ENCODE measurements at regions not wholly inside any gene's neighbourhood (a gene's known extent, or its start where the extent isn't known, plus 50 kb on each side); places are given as distances from the start of the nearest gene placed in this dataset.

DNA sequence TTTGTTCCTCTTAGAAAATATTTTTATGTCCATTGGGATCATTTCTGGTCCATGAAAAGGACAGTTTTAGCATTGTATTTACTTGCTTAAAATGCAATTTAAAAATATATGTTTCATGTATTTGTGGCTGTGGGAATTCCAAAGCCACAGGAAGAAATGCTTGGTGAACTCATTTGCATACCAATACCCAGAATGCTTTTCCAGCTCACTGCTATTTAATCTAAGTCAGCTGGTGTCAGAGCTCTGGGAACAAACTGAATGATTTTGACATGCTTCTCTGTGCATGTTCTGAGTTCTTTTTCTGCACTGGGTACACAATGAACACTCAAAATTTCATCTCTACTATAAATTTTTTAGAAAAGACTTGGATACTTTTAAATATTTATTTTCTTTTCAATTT, 482.8 kb upstream of the ARRDC3 start:
- ATAC-seq (no peak), DNase-seq (no peak)
- Histone ChIP-seq H3K9me3 (no peaks in the 10 kb centered on the region), H3K4me1 (ENCODE audit: low read depth) (no peaks in the 10 kb centered on the region), H3K4me3 (no peak overlapping the region), H3K36me3 (ENCODE audit: low read depth) (no peaks in the 10 kb centered on the region)
- intact Hi-C loops (cut with DNase I, micrococcal nuclease) = no loop called here
- TF ChIP-seq, protein P1, sequence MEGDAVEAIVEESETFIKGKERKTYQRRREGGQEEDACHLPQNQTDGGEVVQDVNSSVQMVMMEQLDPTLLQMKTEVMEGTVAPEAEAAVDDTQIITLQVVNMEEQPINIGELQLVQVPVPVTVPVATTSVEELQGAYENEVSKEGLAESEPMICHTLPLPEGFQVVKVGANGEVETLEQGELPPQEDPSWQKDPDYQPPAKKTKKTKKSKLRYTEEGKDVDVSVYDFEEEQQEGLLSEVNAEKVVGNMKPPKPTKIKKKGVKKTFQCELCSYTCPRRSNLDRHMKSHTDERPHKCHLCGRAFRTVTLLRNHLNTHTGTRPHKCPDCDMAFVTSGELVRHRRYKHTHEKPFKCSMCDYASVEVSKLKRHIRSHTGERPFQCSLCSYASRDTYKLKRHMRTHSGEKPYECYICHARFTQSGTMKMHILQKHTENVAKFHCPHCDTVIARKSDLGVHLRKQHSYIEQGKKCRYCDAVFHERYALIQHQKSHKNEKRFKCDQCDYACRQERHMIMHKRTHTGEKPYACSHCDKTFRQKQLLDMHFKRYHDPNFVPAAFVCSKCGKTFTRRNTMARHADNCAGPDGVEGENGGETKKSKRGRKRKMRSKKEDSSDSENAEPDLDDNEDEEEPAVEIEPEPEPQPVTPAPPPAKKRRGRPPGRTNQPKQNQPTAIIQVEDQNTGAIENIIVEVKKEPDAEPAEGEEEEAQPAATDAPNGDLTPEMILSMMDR (IDR thresholded peaks at IDR 0.05) = no peak

DNA sequence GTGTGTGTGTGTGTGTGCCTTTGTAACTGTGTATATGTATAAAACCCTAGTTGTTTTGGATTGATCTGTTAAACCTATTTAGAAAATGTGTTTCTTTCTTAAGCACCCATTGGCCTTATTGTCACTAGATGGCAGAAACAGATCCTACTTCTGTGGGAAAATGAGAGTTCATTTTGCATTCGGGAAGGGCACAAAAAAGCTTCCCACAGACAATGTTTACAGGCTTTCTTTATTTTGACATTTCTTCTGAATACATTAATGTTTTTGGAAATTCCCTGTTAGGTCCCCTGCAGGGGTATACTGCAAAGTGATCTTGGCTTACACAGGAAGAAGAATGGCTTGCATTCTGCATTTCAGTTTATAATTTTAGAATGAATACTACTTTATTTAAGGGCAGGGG, 481.8 kb upstream of the ARRDC3 start:
- DNase-seq = no peak
- no peaks in the 10 kb centered on the region for H3K9me3 ChIP-seq
- intact Hi-C loops (cut with DNase I, micrococcal nuclease) = no loop called here
- no peaks in the 10 kb centered on the region for H3K36me3 ChIP-seq (ENCODE audit: low read depth)
- no peak for ATAC-seq
- H3K4me1 ChIP-seq (ENCODE audit: low read depth) = no peaks in the 10 kb centered on the region
- no peak overlapping the region for H3K4me3 ChIP-seq
- TF ChIP-seq, protein P1 (IDR thresholded peaks at IDR 0.05) = no peak

DNA sequence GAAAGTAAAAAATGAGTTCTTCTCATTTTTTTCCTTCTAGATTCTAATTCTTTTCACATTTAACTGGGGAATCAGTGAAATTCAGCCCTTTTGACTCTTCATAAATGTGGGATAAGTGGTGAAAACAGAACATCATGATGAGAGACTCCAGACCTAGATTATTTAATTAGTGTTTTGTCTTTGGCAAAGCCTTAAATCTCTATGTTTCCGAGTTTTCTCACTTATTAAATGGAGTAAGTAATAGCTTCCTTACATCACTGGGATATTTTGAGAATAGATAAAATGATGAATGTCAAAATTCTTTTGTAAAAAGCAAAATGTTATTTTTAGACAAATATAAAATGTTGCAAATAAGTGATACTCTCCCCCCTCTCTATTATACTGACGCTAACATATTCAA, 468.6 kb upstream of the ARRDC3 start:
- H3K4me3 ChIP-seq = no peak overlapping the region
- no peaks in the 10 kb centered on the region for H3K4me1 ChIP-seq (ENCODE audit: low read depth)
- ATAC-seq (no peak), DNase-seq (no peak)
- H3K9me3 ChIP-seq = no peaks in the 10 kb centered on the region
- H3K36me3 ChIP-seq (ENCODE audit: low read depth) = no peaks in the 10 kb centered on the region
- intact Hi-C loops (cut with DNase I, micrococcal nuclease) = no loop called here
- TF ChIP-seq, protein P1 (IDR thresholded peaks at IDR 0.05) = no peak

DNA sequence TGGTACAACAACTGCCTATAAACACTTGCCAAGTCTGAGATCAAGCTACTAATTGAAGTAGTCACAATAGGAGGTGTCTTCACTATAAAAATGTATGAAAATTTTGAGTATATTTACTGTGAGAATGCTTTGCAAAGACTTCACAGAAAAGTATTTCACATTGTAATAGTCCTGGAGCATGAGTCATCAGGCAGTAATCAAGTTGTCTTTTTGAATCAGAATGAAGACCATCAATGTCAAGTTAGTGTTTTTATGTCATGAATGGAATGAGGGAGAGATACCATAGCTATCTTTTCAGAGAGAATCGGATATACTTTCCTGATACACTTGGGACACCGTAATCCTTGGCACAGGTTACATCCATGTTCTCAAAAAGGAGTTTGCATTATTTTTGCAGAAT, 466.9 kb upstream of the ARRDC3 start:
- no peak for DNase-seq
- intact Hi-C loops (cut with DNase I, micrococcal nuclease) = no loop called here
- Histone ChIP-seq H3K4me3 (no peak overlapping the region), H3K9me3 (no peaks in the 10 kb centered on the region), H3K4me1 (ENCODE audit: low read depth) (no peaks in the 10 kb centered on the region), H3K36me3 (ENCODE audit: low read depth) (no peaks in the 10 kb centered on the region)
- TF ChIP-seq, protein P1 (IDR thresholded peaks at IDR 0.05) = no peak
- no peak for ATAC-seq

DNA sequence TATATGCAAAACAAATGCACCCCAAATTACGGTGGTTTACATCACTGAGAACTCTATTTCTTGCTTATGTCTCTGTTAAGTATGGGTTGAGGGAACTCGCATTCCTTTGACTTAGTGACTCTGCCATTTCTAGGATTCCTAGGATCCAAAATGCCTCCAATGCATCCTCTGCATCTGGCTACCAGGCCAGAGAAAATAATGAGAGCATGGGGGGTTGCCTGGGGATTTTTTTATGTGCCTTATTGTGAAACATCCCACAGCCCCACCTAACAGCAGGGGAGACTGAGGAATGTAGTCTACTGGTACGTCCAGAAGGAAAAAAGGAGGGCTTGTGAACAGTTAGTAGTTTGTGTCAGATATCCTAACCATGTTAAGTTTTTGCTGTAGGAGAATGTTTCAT, 466.0 kb upstream of the ARRDC3 start:
- DNase-seq (no peak), ATAC-seq (no peak)
- intact Hi-C loops (cut with DNase I, micrococcal nuclease) = no loop called here
- H3K9me3 ChIP-seq = no peaks in the 10 kb centered on the region
- no peaks in the 10 kb centered on the region for H3K4me1 ChIP-seq (ENCODE audit: low read depth)
- TF ChIP-seq, protein P1 (IDR thresholded peaks at IDR 0.05) = no peak
- no peaks in the 10 kb centered on the region for H3K36me3 ChIP-seq (ENCODE audit: low read depth)
- no peak overlapping the region for H3K4me3 ChIP-seq

DNA sequence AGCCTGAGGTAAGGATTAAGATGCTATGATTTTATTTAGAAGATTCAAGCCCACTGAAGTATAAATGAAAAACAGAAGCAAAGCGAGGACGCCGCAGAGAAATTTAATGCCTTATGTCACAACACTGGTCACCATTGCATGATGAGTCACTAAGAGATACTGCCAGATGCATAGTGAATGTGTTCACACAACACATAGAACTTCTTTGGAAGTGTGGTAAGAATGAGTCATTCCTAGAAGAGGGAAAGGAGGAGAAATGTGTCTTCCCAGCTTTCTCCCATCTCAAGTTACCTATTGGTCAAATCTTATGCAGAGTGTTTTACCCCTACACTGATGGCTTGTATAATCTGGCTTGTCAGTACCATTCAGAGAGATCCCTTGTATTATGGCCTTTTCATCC, 465.3 kb upstream of the ARRDC3 start:
- H3K4me3 ChIP-seq = no peak overlapping the region
- TF ChIP-seq, protein P1 (IDR thresholded peaks at IDR 0.05) = no peak
- DNase-seq (no peak), ATAC-seq (no peak)
- no peaks in the 10 kb centered on the region for H3K9me3 ChIP-seq
- no peaks in the 10 kb centered on the region for H3K4me1 ChIP-seq (ENCODE audit: low read depth)
- intact Hi-C loops (cut with DNase I, micrococcal nuclease) = no loop called here
- no peaks in the 10 kb centered on the region for H3K36me3 ChIP-seq (ENCODE audit: low read depth)

All from mucosa of descending colon (tissue), 3 donors.